ENCODE measurements at regions not wholly inside any gene's neighbourhood (a gene's known extent, or its start where the extent isn't known, plus 50 kb on each side); places are given as distances from the start of the nearest gene placed in this dataset.

DNA sequence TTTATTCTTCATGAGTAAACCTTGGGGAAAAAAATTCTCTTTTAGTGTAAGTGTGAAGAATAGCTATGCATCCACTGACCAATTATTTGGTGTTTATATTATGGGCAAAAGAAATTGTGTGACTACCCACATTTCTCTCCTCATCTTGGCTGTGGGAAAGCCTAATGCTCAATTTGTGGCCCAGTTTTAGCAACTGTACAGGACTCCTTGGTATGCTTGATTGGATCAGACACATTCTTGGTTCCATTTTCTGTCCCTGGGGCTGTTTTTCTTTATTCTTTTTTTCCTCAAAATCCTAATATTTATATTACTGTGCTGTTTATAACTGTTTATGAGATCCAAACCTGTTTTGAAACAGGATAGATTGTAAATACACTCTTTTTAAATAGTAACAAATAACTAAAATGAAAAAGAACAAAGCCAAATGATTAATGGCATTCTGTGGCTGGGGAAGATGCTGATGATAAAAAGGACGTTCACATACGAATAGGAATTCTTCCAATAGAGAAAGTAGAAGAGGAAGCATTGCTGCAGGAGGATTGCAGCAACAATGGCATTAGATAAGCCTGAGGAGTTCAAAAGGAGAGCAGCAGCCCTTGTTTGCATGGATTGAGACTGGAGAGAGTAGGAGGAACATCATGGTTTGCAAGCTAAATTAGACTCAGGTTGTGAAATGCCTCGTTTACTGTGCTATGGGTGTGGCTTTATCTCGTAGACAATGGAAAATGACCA lies 580.5 kb downstream of the INHBA start:
- TF ChIP-seq, protein P1, sequence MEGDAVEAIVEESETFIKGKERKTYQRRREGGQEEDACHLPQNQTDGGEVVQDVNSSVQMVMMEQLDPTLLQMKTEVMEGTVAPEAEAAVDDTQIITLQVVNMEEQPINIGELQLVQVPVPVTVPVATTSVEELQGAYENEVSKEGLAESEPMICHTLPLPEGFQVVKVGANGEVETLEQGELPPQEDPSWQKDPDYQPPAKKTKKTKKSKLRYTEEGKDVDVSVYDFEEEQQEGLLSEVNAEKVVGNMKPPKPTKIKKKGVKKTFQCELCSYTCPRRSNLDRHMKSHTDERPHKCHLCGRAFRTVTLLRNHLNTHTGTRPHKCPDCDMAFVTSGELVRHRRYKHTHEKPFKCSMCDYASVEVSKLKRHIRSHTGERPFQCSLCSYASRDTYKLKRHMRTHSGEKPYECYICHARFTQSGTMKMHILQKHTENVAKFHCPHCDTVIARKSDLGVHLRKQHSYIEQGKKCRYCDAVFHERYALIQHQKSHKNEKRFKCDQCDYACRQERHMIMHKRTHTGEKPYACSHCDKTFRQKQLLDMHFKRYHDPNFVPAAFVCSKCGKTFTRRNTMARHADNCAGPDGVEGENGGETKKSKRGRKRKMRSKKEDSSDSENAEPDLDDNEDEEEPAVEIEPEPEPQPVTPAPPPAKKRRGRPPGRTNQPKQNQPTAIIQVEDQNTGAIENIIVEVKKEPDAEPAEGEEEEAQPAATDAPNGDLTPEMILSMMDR (conservative IDR thresholded peaks at IDR 0.05): no peak
- H3K56ac ChIP-seq (ENCODE audit: insufficient read length, low read depth, low read length): no peak overlapping the region
- no peak overlapping the region for H3K4me2 ChIP-seq (ENCODE audit: insufficient read depth, insufficient read length, low read length)
- H4K8ac ChIP-seq (replicated peaks; ENCODE audit: insufficient read length, low read depth, low read length): no peak overlapping the region
- H3K79me1 ChIP-seq (ENCODE audit: insufficient read depth, low read depth, low read length, poor library complexity, severe bottlenecking): no peaks in the 10 kb centered on the region
- H3T11ph ChIP-seq (ENCODE audit: low read length): no peak overlapping the region
- H2AK5ac ChIP-seq (ENCODE audit: insufficient read length, low read length): no peak overlapping the region
- H3K4ac ChIP-seq (ENCODE audit: low read depth, low read length): no peak overlapping the region
- no peak overlapping the region for H2BK120ac ChIP-seq (ENCODE audit: low read depth, low read length, poor library complexity, severe bottlenecking)
- no peaks in the 10 kb centered on the region for H3K27me3 Mint-ChIP-seq (ENCODE audit: low read depth)
- no peak overlapping the region for H3K27ac ChIP-seq (ENCODE audit: insufficient read length, low read depth, low read length)
- H2BK20ac ChIP-seq (ENCODE audit: low read depth, low read length, poor library complexity, severe bottlenecking): no peak overlapping the region
- H3K27me3 ChIP-seq (ENCODE audit: insufficient read depth, low read length): no peaks in the 10 kb centered on the region
- no peak overlapping the region for H2BK15ac ChIP-seq (ENCODE audit: low read depth, low read length)
- no peak overlapping the region for H3K9ac ChIP-seq (ENCODE audit: extremely low read depth, insufficient read length, low read length)
- peaks cover 7 to 8% of the 10 kb centered on the region in 2 experiments for H3K4me1 Mint-ChIP-seq
- H3K4me1 ChIP-seq (ENCODE audit: insufficient read depth, low read length): no peaks in the 10 kb centered on the region; the same call in 1 of the 2 replicates
- peaks cover 0 to 3% of the 10 kb centered on the region in 2 experiments; a peak in 2 of 5 replicates for H3K9me3 Mint-ChIP-seq
- no peak overlapping the region for H3K14ac ChIP-seq (ENCODE audit: insufficient read depth, low read length)
- H3K36me3 Mint-ChIP-seq (ENCODE audit: insufficient read depth in 1 of 3, low read depth in 3 of 3): no peaks in the 10 kb centered on the region; a peak in 1 of 7 replicates
- H3K23me2 ChIP-seq (ENCODE audit: insufficient read length, low read depth, low read length, poor library complexity, severe bottlenecking): no peaks in the 10 kb centered on the region
- no peak overlapping the region for H3K23ac ChIP-seq (ENCODE audit: insufficient read length, low read depth, low read length)
- no peak overlapping the region for H4K91ac ChIP-seq (ENCODE audit: insufficient read length, low read depth, low read length)
- H3K79me2 ChIP-seq (ENCODE audit: insufficient read depth, low read length): no peaks in the 10 kb centered on the region
- no peak overlapping the region for H2BK12ac ChIP-seq (ENCODE audit: insufficient read length, low read depth, low read length)
- no peaks in the 10 kb centered on the region for H3K9me3 ChIP-seq (ENCODE audit: control insufficient read depth, low read depth, low read length)
- no peak overlapping the region for H3K18ac ChIP-seq (ENCODE audit: insufficient read length, low read depth, low read length)
- no peak overlapping the region for H2BK5ac ChIP-seq (ENCODE audit: insufficient read length, low read length)
- WGBS (ENCODE audit: extremely low coverage, insufficient read length, low lambda C conversion rate): no CpG with 5 or more reads among the region's 4 CpGs
- no peak overlapping the region for H3K27ac Mint-ChIP-seq
- H3K4me3 Mint-ChIP-seq: no peak overlapping the region
- no peak overlapping the region for H2AFZ ChIP-seq (ENCODE audit: low read length)
- no peak for DNase-seq
- no peak overlapping the region for H4K5ac ChIP-seq (ENCODE audit: insufficient read length, low read depth, low read length)
- H4K20me1 ChIP-seq (ENCODE audit: control insufficient read depth, insufficient read depth, insufficient read length): no peaks in the 10 kb centered on the region

Data from H9 (cell line).